RWPE1 (cell line): ENCODE measurements at regions not wholly inside any gene's neighbourhood (a gene's known extent, or its start where the extent isn't known, plus 50 kb on each side); places are given as distances from the start of the nearest gene placed in this dataset.

Experiments used
- CTCF ChIA-PET: fragments of 350-600 bp; sonication (Branson Sonifier 250); formaldehyde crosslinking; extraction: SDS; loops from one replicate; lab custom pipeline; 2021; lab: Yijun Ruan, JAX
- POLR2A ChIA-PET: fragments of 400-600 bp; formaldehyde crosslinking; extraction: SDS; loops from one replicate; lab custom pipeline; 2020; ENCODE audit warnings: antibody characterized with exemption; ENCODE audit not compliant: low non-redundant PET; lab: Yijun Ruan, JAX
- DNase-seq: peaks from one replicate; pipeline ENCODE4 v3.0.0; 2012; ENCODE audit warnings: low spot score
- H3K27ac ChIP-seq: fragments of 450-650 bp; 2 replicates; pipeline ENCODE4 v1.5.1; 2017
- CTCF ChIP-seq: fragments of 450-650 bp; conservative IDR thresholded peaks from 2 replicates; pipeline ENCODE4 v1.5.1; 2017; ENCODE audit warnings: low read depth, mild to moderate bottlenecking

GRCh38 chr1:4024811-4025210, 124.7 kb upstream of the C1orf174 start:
- DNase-seq: no peak
- H3K27ac ChIP-seq: no peak overlapping the region
- CTCF ChIA-PET: no interaction called here
- TF ChIP-seq CTCF: no peak
- POLR2A ChIA-PET: no interaction called here

GRCh38 chr1:4025752-4026151, 125.7 kb upstream of the C1orf174 start:
- TF ChIP-seq CTCF: no peak
- CTCF ChIA-PET: interaction anchor here (0.6 kb wide), 1 partner anchor 12 kb away, joined by 3 read pairs; no protein-coding TSS in a partner anchor
- no peak for DNase-seq
- POLR2A ChIA-PET: no interaction called here
- H3K27ac ChIP-seq: no peak overlapping the region

- ChIA-PET POLR2A (no interaction called here), CTCF (no interaction called here)
- no peak for DNase-seq
- H3K27ac ChIP-seq: no peak overlapping the region
- TF ChIP-seq CTCF: no peak
Observed at GRCh38 chr1:4027008-4027407, 126.9 kb upstream of the C1orf174 start.

GRCh38 chr1:4027492-4028138, 127.5 kb upstream of the C1orf174 start:
- no peak for DNase-seq
- H3K27ac ChIP-seq: no peak overlapping the region
- POLR2A ChIA-PET: no interaction called here
- CTCF ChIA-PET: no interaction called here
- no peak for TF ChIP-seq CTCF

- CTCF ChIA-PET: no interaction called here
- no peak for DNase-seq
- no peak for TF ChIP-seq CTCF
Observed at GRCh38 chr1:4028139-4028501, 128.0 kb upstream of the C1orf174 start.

GRCh38 chr1:4029376-4029775, 129.3 kb upstream of the C1orf174 start:
- ChIA-PET POLR2A (no interaction called here), CTCF (interaction anchor here (0.8 kb wide), 1 partner anchor 586 kb away, joined by 7 read pairs; no protein-coding TSS in a partner anchor)
- TF ChIP-seq CTCF: no peak
- no peak overlapping the region for H3K27ac ChIP-seq
- DNase-seq: no peak

More at GRCh38 chr1:4028139-4028501, 128.0 kb upstream of the C1orf174 start:
- no peak overlapping the region for H3K27ac ChIP-seq
- POLR2A ChIA-PET: no interaction called here
